Breast epithelium (tissue), 3 donors: ENCODE measurements at regions not wholly inside any gene's neighbourhood (a gene's known extent, or its start where the extent isn't known, plus 50 kb on each side); places are given as distances from the start of the nearest gene placed in this dataset.

Experiments used
- CTCF ChIP-seq, 3 donors: fragments of 450-650 bp; IDR thresholded peaks; one replicate each; pipeline ENCODE4 v1.5.1; 2016 to 2017; ENCODE audit warnings: antibody characterized with exemption in 3 of 3, mild to moderate bottlenecking in 3 of 3, moderate library complexity in 3 of 3
- POLR2AphosphoS5 ChIP-seq, 3 donors: sonication (generic); formaldehyde crosslinking; IDR thresholded peaks; one replicate each; pipeline ENCODE4 v1.6.1; 2017; ENCODE audit warnings: antibody characterized with exemption in 3 of 3

- TF ChIP-seq POLR2AphosphoS5 (IDR thresholded peaks at IDR 0.05) (no peak), CTCF (IDR thresholded peaks at IDR 0.05) (no peak)
Measured at GRCh38 chr9:115604831-115605483, 487.0 kb upstream of the TNC start.
